Uterus (tissue), 2 donors: ENCODE measurements at regions not wholly inside any gene's neighbourhood (a gene's known extent, or its start where the extent isn't known, plus 50 kb on each side); places are given as distances from the start of the nearest gene placed in this dataset.

Source experiments
- POLR2A ChIP-seq, 2 donors: fragments of 450-650 bp; IDR thresholded peaks; one replicate each; pipeline ENCODE4 v1.6.1; 2016; ENCODE audit warnings: antibody characterized with exemption in 2 of 2, mild to moderate bottlenecking in 1 of 2, moderate library complexity in 1 of 2
- TF ChIP-seq, protein P1 (sequence below), 4 experiments: fragments of 200-600 bp in 2 of 4; fragments of 450-650 bp in 2 of 4; sonication (generic) in 2 of 4; IDR thresholded peaks; one replicate each; pipeline ENCODE4 v1.5.1; 2016 to 2019; ENCODE audit warnings: antibody characterized with exemption in 4 of 4, mild to moderate bottlenecking in 2 of 4, moderate library complexity in 1 of 4

DNA sequence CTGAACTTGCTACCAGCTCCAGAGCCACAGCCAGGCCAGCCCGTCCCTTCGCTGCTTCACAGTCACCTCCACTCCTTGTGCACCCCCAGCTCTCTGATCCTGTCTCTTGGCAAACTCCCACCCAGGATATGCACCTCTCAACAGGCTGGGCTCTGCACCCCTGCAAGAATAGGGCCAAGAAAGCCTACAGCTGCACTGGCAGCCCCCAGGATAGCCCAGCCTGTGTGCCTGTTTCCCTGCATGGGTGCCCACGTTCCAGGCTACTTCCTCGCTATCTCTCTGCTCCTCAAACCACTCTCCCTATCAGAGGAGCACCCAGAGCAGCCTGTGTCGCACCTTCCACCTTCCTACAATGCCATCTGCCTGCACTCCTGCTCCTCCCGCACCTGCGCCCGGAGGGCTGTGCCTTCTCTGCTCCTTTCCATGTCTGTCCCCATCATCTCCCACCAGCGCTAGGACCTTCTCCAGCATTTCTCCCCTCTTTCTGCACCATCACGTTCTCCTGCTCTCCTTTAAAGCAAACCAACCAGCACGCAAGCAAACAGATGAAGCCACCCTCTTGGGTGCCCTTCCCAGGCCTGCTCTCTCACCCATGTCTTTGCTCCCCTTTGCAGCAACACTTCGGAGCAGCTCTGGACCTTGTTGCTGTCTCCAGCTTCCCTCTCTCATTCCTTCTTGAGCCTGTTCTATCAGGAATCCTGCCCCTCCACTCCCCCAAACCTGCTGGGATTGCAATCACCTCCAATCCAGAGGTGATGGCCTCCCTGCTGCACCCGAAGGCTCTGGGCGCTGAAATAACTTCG is 313.2 kb upstream of the HS6ST1 start:
- no peak for TF ChIP-seq POLR2A (IDR thresholded peaks at IDR 0.05)
- TF ChIP-seq, protein P1, sequence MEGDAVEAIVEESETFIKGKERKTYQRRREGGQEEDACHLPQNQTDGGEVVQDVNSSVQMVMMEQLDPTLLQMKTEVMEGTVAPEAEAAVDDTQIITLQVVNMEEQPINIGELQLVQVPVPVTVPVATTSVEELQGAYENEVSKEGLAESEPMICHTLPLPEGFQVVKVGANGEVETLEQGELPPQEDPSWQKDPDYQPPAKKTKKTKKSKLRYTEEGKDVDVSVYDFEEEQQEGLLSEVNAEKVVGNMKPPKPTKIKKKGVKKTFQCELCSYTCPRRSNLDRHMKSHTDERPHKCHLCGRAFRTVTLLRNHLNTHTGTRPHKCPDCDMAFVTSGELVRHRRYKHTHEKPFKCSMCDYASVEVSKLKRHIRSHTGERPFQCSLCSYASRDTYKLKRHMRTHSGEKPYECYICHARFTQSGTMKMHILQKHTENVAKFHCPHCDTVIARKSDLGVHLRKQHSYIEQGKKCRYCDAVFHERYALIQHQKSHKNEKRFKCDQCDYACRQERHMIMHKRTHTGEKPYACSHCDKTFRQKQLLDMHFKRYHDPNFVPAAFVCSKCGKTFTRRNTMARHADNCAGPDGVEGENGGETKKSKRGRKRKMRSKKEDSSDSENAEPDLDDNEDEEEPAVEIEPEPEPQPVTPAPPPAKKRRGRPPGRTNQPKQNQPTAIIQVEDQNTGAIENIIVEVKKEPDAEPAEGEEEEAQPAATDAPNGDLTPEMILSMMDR (IDR thresholded peaks at IDR 0.05) = no peak
